Body of pancreas (tissue), 4 donors: ENCODE measurements at regions not wholly inside any gene's neighbourhood (a gene's known extent, or its start where the extent isn't known, plus 50 kb on each side); places are given as distances from the start of the nearest gene placed in this dataset.

Experiments used
- CTCF ChIP-seq, 7 experiments: fragments of 450-650 bp in 4 of 7; fragments of 200-600 bp in 3 of 7; sonication (generic) in 3 of 7; IDR thresholded peaks; one replicate each; pipeline ENCODE4 v1.5.1; 2016 to 2019; ENCODE audit warnings: antibody characterized with exemption in 7 of 7
- POLR2A ChIP-seq, 3 donors: fragments of 450-650 bp; IDR thresholded peaks; one replicate each; pipeline ENCODE4 v1.6.1; 2016; ENCODE audit warnings: antibody characterized with exemption in 3 of 3, mild to moderate bottlenecking in 2 of 3

GRCh38 chr9:28810388-28811075, 1237.3 kb upstream of the C9orf72 start:
- TF ChIP-seq CTCF (IDR thresholded peaks at IDR 0.05) (no peak), POLR2A (IDR thresholded peaks at IDR 0.05) (no peak)
